ENCODE measurements at regions not wholly inside any gene's neighbourhood (a gene's known extent, or its start where the extent isn't known, plus 50 kb on each side); places are given as distances from the start of the nearest gene placed in this dataset.

DNA sequence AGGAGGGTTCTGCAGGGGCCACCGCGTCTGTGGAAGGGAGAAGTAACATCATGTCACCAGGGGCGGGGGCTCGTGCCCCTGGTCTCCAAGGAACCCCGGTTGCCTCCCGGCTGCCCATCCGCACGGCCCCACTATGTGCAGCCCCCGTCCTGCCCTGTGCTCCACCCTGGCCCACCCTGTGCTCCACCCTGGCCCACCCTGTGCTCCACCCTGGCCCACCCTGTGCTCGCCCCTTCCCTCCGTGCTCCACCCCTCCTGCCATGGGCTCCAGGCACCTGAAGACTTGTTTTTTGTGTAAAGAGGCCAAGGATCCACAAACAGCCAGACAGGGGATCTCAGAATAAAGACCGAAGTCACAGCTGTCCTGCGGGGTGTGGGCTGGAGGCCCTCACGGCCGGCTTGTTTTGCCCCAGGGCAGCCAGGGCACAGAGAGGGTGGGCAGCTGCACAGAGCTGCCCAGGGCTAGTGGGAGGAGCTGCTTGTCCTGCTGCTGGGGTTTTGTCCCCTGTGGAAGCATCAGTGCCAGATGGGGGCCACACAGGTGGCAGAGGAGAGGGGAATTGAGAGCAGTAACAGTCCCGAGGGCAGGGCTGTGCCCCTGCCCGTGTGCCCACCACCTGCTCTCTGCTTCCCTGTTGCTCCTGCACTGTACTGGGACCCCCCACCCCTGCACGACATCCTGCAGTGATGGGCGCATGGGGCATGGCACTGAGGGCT lies 147.0 kb upstream of the CIBAR2 start:
- TF ChIP-seq EZH2 (IDR thresholded peaks at IDR 0.05) (no peak), POLR2AphosphoS5 (IDR thresholded peaks at IDR 0.05; ENCODE audit: borderline replicate concordance, low read depth, low read length) (no peak)
